ENCODE measurements at regions not wholly inside any gene's neighbourhood (a gene's known extent, or its start where the extent isn't known, plus 50 kb on each side); places are given as distances from the start of the nearest gene placed in this dataset.

DNA sequence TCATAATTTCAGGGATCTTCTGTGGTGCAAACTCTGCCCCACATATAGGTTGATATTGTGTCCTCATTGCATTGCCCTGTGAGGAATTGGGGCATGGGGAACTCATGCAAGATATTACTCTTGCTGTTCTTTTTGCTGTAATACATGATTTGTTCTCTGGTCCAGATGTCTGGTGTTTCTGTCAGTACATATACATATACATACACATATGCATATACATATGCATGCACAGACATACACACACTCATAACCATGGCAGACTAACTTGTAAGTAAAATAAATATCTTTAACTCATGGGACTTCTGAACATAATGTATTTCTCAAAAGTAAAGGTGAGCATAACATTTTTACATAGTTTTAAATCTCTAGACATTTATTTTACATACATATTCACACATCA, 438.3 kb downstream of the CD109 start:
- TF ChIP-seq, protein P1, sequence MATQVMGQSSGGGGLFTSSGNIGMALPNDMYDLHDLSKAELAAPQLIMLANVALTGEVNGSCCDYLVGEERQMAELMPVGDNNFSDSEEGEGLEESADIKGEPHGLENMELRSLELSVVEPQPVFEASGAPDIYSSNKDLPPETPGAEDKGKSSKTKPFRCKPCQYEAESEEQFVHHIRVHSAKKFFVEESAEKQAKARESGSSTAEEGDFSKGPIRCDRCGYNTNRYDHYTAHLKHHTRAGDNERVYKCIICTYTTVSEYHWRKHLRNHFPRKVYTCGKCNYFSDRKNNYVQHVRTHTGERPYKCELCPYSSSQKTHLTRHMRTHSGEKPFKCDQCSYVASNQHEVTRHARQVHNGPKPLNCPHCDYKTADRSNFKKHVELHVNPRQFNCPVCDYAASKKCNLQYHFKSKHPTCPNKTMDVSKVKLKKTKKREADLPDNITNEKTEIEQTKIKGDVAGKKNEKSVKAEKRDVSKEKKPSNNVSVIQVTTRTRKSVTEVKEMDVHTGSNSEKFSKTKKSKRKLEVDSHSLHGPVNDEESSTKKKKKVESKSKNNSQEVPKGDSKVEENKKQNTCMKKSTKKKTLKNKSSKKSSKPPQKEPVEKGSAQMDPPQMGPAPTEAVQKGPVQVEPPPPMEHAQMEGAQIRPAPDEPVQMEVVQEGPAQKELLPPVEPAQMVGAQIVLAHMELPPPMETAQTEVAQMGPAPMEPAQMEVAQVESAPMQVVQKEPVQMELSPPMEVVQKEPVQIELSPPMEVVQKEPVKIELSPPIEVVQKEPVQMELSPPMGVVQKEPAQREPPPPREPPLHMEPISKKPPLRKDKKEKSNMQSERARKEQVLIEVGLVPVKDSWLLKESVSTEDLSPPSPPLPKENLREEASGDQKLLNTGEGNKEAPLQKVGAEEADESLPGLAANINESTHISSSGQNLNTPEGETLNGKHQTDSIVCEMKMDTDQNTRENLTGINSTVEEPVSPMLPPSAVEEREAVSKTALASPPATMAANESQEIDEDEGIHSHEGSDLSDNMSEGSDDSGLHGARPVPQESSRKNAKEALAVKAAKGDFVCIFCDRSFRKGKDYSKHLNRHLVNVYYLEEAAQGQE (IDR thresholded peaks at IDR 0.05; ENCODE audit: insufficient read depth in 1 of 2, low read depth in 2 of 2, low read length in 2 of 2): no peak
- TF ChIP-seq FOXP2 (optimal IDR thresholded peaks at IDR 0.05; ENCODE audit: borderline replicate concordance, extremely low read depth, extremely low read length, insufficient read depth) (no peak), SIN3A (IDR thresholded peaks at IDR 0.05; ENCODE audit: borderline replicate concordance, insufficient read depth, low read length) (no peak), TAF1 (IDR thresholded peaks at IDR 0.05; ENCODE audit: borderline replicate concordance, insufficient read depth, low read length) (no peak), POLR2AphosphoS5 (IDR thresholded peaks at IDR 0.05; ENCODE audit: low read depth, low read length) (no peak)

DNA sequence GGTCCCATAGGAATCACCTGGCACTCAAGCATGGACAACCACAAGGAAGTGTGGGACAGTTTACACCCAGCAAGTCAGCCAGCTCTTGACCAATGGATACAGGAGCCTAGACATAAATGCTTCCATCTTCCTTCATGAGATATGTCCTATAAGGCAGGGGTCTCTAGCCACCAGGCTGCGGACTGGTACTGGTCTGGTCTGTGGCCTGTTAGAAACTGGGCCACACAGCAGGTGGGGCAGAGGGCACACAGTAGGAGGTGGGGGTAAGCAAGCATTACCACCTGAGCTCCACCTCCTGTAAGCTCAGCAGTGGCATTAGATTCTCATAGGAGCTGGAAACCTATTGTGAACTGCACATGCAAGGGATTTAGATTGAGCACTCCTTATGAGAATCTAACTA, 437.1 kb downstream of the CD109 start:
- TF ChIP-seq FOXP2 (optimal IDR thresholded peaks at IDR 0.05; ENCODE audit: borderline replicate concordance, extremely low read depth, extremely low read length, insufficient read depth) (no peak), SIN3A (IDR thresholded peaks at IDR 0.05; ENCODE audit: borderline replicate concordance, insufficient read depth, low read length) (no peak), POLR2AphosphoS5 (IDR thresholded peaks at IDR 0.05; ENCODE audit: low read depth, low read length) (no peak), TAF1 (IDR thresholded peaks at IDR 0.05; ENCODE audit: borderline replicate concordance, insufficient read depth, low read length) (no peak)
- TF ChIP-seq, protein P1 (IDR thresholded peaks at IDR 0.05; ENCODE audit: insufficient read depth in 1 of 2, low read depth in 2 of 2, low read length in 2 of 2): no peak

DNA sequence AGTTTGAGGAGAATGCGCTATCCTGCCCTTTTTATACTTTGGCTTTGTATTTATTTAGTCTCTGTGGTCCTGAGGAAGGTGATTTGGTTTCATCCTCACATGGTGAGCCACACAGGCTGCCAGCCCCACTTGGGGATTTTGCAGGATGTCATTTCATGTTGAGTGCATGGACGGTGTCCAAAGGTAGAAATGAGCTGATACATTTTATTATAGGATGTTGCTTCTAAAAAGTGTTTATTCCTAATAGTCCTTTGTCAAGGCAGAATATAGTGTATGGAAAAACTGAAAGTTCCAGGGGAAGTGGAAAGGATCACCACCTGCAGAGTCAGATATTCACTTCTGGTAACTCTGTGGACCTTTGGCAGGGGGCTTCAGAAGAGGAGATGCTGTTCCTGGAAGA, 434.6 kb downstream of the CD109 start:
- TF ChIP-seq FOXP2 (optimal IDR thresholded peaks at IDR 0.05; ENCODE audit: borderline replicate concordance, extremely low read depth, extremely low read length, insufficient read depth) (no peak), TAF1 (IDR thresholded peaks at IDR 0.05; ENCODE audit: borderline replicate concordance, insufficient read depth, low read length) (no peak), SIN3A (IDR thresholded peaks at IDR 0.05; ENCODE audit: borderline replicate concordance, insufficient read depth, low read length) (no peak), POLR2AphosphoS5 (IDR thresholded peaks at IDR 0.05; ENCODE audit: low read depth, low read length) (no peak)
- TF ChIP-seq, protein P1 (IDR thresholded peaks at IDR 0.05; ENCODE audit: insufficient read depth in 1 of 2, low read depth in 2 of 2, low read length in 2 of 2): no peak

DNA sequence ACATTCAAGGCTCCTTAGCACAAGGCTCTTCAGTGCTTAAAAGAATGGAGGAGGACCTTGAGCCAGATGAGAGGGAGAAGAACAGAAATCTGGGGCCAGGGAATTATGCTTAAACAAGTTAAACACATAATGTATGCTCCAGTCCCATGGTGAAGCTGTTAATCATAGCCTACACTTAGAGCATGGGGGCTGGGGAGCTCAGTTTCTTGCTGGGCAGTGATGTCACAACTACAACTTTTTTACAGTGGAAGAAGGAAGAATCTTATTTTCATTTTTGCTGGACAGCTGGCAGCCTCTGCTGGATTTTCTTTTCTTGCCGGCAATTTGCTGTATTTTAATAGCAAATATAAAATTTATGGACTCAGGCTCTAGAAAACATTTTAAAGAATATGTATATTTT, 432.5 kb downstream of the CD109 start:
- no peak for TF ChIP-seq SIN3A (IDR thresholded peaks at IDR 0.05; ENCODE audit: borderline replicate concordance, insufficient read depth, low read length)
- TF ChIP-seq POLR2AphosphoS5 (IDR thresholded peaks at IDR 0.05; ENCODE audit: low read depth, low read length): no peak
- TF ChIP-seq FOXP2 (optimal IDR thresholded peaks at IDR 0.05; ENCODE audit: borderline replicate concordance, extremely low read depth, extremely low read length, insufficient read depth): no peak
- TF ChIP-seq, protein P1 (IDR thresholded peaks at IDR 0.05; ENCODE audit: insufficient read depth in 1 of 2, low read depth in 2 of 2, low read length in 2 of 2): no peak
- TF ChIP-seq TAF1 (IDR thresholded peaks at IDR 0.05; ENCODE audit: borderline replicate concordance, insufficient read depth, low read length): no peak

DNA sequence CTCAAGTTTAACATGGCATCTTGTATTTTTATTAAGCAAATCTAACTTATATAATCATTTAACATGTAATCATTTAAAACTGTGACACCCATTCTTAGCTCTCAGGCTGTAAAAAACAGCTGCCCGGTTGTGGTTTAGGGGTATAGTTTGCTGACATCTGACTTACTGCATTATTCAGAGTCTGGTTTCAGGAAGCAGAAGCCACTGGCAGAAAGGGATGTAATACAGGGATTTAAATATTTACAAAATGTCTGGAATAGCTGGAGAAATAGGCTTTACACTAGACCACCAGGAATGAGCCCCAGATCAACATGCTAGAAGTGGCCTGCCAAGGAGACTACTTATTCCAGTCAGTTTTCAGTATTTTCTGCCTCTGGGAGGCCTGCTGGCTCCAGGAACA, 421.1 kb downstream of the CD109 start:
- TF ChIP-seq, protein P1 (IDR thresholded peaks at IDR 0.05; ENCODE audit: insufficient read depth in 1 of 2, low read depth in 2 of 2, low read length in 2 of 2): no peak
- TF ChIP-seq SIN3A (IDR thresholded peaks at IDR 0.05; ENCODE audit: borderline replicate concordance, insufficient read depth, low read length) (no peak), TAF1 (IDR thresholded peaks at IDR 0.05; ENCODE audit: borderline replicate concordance, insufficient read depth, low read length) (no peak), FOXP2 (optimal IDR thresholded peaks at IDR 0.05; ENCODE audit: borderline replicate concordance, extremely low read depth, extremely low read length, insufficient read depth) (no peak), POLR2AphosphoS5 (IDR thresholded peaks at IDR 0.05; ENCODE audit: low read depth, low read length) (no peak)

Data from PFSK-1 (cell line).